ENCODE measurements at regions not wholly inside any gene's neighbourhood (a gene's known extent, or its start where the extent isn't known, plus 50 kb on each side); places are given as distances from the start of the nearest gene placed in this dataset.

DNA sequence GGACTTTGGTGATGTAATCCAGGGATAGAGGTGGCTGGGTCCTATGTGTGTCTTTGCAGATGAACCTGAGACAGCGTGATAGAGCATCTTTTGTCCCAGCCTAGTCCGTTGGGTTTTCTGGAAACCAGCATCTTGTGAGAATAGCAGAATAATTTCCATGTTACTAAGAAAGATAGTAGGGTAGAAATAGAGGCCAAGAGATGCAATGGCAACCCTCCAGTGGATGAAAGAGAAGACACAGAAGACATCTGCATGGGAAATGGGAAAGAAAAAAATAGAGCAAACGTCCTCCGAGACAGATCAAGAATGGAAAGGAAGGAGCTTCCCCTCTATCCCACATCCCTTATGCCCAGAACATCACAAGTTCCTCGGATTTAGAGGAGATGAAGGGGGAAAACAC is 409.3 kb upstream of the TMEM132C start:
- no peak for DNase-seq (ENCODE audit: low read depth in 2 of 2)

DNA sequence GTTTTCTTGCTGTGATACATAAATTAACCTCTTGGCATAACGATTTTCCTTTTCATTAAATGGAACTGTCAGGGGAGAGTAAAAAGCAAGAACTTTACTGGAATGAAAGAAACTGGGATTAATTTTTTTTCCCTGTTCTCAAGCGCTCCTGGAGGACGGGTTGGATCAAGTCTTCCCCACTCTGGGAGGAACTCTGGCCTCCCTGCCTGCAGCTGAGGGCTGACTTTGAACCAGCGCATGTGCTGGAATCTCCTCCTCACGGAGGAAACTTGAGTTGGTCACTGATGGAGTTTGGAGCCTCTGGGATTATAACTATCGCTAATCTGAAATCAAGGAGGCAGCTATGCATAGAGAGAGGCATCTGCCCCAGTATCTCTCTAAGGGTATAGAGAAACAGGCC is 406.4 kb upstream of the TMEM132C start:
- DNase-seq (ENCODE audit: low read depth in 2 of 2): no peak

DNA sequence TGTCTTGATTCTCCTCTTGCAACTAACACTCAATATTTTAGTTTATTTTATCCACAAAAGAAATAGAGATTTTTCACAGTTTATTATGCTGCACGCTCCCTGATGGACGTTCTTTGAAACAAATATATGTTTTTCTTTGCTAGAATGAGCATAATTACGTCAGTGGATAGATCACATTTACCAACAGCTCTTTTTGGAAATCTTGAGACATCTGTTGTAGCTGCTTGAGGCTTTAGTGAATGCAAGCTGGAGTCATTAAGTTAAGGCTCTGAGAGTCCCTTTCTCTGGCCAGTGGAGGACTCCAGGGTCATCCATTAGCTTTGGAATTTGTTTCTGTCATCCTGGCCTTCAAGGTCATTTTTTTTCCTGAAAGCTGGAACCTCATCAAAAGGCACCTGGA is 405.6 kb upstream of the TMEM132C start:
- DNase-seq (ENCODE audit: low read depth in 2 of 2): no peak

DNA sequence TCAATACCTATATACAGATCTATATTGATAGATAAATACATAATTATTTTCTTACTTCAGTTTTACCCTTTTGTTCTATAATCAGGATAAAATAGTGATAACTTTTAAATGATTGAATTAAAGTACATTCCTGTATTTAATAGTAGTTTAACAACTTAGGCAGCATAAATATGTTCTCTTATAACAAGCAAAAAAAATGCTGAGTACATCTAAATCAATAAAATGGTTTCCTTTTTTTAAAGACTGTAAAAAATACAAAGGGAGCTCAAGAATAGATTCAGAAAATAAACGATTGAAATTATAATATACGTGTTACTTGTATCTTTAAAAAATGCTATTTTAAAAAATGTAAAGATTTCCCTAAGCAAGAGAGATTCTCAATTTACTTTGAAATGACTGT is 393.7 kb upstream of the TMEM132C start:
- no peak for DNase-seq (ENCODE audit: low read depth in 2 of 2)

DNA sequence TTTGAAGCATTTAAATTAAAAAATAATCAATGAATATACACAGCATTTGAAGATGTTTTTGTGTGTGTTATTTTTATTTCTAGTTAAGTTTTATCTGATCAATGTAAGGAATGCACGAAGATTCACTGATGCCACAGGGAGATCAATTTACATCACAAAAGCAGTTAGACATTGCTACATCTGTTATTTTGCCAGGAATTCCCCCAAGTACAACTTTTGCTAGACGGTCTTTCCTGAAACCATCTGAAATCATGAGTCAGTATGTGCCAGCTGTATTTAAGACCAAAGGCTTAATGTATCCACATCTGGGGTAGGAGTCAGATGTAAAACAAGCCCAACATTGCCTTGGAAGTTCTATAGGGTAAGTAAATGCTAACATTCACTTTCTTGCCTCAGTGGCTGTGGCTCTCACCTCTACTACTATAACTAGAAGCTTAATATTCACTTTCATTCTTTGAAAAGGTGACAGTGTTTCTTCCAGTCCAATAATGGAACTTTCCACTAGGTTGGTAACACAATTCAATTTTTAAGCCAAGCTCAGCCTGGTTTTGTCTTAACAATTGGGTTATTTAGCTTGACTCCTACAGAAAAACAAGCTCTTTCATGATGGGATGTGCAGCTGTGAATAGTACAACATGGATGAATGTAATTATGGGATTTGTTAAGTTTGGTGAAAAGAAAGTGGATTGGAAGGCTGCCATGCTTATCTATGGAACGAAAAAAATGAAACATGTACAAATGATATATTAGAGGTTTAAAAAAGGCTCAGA is 385.4 kb upstream of the TMEM132C start:
- DNase-seq (ENCODE audit: low read depth in 2 of 2): no peak

DNA sequence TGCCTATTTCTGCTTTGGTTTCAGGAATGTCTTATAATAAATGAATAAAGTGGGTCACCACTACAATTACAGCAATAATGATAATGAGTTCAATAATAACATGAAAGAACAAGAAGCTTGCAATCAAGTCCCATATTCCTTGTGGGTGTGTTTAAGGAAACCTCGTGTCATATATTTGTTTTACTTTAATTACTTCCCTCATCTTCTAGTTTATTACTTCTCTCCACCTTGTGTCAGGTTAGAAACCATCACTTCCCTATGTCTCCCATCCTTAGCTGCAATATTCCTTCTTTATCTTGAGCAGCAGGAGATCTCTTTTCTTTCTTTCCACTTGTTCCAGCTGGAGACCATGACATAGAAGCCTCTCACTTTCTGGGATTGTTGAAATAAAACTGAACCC is 384.0 kb upstream of the TMEM132C start:
- DNase-seq (ENCODE audit: low read depth in 2 of 2): no peak

DNA sequence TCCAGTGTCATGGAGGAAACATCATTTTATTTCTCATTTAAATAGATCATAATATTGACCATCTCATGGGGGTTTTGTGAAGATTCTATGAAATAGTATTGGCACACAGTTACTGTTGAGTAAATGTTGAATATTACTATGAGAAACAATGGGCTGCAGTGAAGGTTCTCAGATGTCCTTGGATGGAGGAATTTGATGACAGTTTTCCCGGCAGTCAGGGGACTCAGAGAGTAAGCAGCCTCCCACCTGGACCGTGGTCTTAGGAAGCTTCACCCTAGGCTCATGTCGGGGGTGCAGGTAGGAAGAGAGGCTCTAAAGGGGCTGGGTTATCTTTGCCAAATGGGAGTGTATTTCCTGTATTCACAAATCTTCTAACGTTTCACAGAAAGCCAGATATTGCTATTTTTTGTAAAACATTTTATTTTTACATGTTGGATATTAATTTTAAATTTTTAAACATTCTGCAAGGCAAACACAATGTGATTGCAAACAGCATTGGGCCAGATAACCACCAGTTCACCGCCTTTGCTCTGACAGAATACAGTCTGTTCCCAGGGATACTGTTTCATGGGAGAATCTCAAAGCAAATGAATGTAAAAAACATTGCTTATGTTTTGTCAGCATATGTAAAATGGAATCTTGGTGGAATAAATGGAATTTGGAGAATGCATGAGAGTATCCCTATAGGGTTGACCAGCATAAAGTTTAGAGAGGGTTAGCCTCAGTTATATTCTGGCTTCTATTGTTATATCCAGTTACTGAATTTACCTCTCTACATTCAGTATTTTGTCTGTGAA is 380.8 kb upstream of the TMEM132C start:
- no peak for DNase-seq (ENCODE audit: low read depth in 2 of 2)

DNA sequence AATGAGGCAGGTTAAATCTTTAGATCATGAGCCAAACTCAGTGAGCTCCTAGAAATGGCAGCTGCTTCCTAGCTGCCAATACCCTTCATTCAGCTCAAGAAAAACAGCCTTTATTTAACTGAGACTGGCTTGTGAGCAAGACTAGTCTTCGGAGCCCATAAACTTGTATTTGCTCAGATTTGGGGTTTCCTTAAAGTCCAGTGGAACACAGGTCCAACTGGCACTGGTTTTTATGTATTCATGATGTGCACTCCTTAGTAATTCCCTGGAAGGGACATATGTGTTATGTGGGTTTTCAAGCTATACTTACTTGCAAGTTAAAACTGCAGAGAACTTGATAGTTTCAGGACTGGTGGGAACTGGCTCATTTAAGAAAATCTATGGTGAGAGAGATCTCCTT is 380.1 kb upstream of the TMEM132C start:
- no peak for DNase-seq (ENCODE audit: low read depth in 2 of 2)

DNA sequence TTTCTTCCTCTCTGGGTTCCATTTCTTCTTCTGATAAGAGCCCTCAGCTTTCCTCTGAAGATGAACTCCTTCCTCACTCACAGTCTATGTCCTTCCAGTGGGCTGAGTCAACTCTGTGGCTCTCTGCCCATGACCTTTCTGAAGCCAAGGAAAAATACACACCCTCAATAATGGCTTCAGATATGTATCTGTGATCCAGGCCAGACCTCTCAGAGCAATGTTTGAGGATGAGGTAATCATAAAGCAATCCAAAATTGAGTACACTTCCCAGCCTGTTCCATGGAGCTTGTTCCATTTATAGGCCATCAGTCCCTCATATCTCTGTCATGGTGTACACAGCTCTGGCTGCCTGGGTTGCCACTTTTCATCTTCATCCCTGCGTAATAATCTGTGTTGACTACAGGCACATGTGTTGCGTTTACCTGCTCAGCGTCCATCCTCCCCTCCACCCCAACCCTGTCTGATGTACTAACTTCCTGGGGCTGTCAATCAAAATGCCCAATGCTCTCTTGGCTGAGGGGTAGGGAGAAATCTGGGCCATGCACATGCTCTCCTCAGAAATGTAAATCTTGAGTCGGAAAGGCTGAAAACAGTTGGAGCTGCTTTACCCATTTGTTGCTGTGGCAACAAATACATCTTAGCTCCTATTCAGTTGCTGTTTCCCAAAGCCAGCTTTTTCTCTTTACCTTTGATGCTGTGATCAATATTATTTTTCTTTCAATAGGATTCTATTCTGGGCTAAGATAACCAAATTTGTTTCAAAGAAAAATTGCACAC is 377.8 kb upstream of the TMEM132C start:
- no peak for DNase-seq (ENCODE audit: low read depth in 2 of 2)

DNA sequence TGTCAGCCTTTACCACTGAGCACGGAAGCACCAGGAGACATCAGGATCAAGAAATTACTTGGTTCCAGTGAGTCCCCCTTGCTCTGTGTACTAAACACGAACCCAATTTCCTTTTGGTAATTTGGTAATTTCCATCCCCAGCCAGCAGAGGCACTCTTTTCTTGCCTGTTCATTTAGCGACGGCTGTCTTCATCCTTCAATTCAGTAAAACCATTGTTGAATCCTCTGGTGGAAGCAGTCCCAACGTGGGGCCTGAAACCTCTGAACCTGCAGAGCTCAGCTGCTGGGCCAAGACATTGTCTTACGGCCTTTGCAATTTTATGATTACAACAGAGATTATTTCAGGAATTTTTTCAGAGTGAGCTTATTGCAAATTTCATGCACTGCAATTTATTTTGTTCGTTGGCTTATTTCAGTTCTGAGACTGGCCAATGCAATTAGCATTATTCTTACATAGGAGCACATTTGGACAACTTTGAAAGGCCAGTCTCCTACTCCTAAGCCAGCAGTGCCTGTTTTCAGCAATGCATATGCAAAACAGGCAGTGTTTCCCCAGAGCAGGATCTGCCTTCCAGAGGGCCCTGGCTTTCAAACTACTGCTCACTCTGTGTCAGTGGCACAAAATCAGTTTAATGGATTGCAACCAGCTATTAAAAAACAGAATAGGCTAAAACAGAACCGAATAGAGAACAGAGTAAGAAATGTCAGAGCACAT is 372.9 kb upstream of the TMEM132C start:
- DNase-seq (ENCODE audit: low read depth in 2 of 2): no peak

DNA sequence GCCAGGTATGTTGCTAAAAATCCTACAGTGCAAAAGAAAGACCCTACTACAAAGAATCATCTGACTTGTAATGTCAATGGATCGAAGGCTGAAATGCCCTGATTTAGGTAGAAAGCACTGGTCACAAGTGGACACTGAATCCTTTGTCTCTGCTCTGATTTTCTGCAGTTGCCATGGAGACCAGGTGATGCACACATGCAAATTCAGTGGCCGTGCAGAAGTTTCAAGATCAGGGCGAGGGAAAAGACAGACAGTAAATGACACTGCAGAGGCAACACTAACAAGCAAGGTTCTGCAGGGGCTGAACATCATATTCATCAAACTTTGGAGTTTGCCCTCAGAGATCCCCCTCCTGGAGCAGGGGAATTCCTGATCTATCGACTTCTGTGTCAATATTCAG is 370.3 kb upstream of the TMEM132C start:
- no peak for DNase-seq (ENCODE audit: low read depth in 2 of 2)

DNA sequence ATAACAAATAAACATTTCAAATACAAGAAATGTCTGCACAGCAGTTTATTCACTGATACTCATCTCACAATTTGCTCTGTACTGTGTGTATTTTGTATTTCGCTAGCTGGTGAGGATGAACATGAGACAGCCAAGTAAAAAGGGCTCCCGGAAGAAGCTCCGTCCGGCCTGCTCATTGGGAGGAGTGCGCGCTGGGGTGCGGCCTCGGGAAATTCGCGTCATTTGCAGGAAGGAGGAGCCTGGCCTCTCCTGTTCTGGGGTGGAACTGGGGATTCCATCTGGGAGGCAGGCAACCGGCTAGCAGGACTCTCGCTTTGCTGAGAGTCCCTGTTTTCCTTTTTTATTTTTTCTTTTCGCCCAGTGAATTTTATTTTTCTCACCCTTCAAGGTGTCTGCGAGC is 368.4 kb upstream of the TMEM132C start:
- DNase-seq (ENCODE audit: low read depth in 2 of 2): no peak

DNA sequence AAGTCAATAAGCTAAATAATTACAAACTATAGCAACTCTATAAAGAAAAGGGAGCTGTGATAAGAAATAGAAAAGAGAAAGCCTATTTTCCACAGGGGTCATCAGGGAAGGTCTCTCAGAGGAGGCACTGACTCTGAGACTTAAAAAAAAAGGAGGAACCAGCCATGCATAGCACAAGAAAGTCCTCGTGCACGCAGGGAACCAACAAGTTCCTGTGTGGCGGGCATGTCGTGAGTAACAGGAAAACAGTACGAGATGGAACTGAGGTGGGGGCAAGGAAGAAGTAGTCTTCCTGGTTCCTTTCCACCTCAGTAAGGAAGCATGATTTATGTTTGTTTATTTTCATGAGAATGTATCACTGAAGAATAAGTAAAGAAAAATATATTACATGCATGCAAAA is 367.0 kb upstream of the TMEM132C start:
- DNase-seq (ENCODE audit: low read depth in 2 of 2): no peak

DNA sequence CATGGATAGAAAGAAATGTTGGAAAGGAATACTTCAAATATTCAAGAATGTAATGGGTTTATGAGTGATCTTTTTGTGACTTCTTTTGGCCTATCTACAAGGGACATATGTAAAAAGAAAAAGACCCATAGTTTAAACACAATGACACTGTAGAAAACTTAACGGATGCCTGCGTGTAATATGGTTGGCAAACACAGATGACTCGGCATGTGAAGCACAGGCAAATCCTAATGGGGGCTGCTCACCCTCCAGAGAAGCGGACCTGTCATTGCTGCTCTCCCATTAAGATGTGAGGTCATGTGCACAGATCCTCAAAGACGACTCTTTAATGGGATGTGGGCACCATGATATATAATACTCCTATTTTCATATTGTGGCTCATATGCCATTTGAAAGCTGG is 366.6 kb upstream of the TMEM132C start:
- DNase-seq (ENCODE audit: low read depth in 2 of 2): no peak

DNA sequence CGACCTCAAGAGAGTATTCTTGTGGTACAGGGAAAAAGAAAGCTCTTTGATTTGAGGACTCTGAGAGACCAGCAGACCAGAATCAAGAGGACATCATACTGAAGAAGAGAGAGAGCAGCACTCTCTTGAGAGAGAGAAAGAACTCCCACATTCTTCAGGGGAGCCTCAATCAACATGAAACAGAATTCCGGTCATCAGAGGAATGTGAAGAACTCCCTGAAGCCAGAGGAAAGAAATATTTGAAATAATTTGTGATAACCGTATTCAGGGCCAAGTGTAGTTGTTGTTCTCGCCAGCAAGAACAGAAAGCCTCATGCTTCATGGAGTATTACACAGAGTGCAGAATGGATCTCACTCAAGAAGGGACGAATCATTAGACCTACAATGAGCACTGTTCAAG is 363.8 kb upstream of the TMEM132C start:
- no peak for DNase-seq (ENCODE audit: low read depth in 2 of 2)

DNA sequence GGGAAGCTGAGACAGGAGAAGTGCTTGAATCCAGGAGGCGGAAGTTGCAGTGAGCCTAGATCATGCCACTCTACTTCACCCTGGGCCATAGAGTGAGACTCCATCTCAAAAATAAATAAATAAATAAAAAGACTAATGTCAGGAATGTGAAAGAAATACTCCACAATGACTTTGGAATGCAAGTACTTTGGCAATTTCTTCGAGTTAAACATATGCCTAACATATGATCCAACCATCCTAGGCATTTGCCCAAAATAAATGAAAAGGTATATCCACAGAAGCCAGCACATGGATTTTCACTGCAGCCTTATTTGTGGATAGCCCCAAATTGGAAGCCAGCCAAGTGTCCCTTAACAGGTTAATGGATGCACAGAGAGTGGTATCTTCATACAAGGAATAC is 357.9 kb upstream of the TMEM132C start:
- DNase-seq (ENCODE audit: low read depth in 2 of 2): no peak

DNA sequence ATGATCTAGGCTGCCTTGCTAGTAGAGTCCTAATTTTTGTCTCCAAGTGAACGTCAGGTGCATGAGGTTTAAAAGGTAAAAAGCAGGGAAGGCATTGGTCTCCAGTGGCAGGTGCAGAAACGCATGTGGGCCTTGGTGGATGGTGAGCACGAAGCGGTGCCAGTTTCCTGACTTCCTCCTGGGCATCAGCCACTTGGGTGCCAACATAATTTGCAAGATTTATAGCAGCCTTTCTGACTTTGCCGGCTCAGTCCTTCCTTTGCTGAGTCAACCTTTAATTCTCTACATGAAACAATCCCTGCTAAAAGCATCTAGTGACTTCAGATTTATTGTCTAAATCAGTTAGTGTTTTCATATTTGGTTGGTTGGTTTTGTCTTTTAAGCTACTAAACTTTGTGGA is 355.7 kb upstream of the TMEM132C start:
- DNase-seq (ENCODE audit: low read depth in 2 of 2): no peak

DNA sequence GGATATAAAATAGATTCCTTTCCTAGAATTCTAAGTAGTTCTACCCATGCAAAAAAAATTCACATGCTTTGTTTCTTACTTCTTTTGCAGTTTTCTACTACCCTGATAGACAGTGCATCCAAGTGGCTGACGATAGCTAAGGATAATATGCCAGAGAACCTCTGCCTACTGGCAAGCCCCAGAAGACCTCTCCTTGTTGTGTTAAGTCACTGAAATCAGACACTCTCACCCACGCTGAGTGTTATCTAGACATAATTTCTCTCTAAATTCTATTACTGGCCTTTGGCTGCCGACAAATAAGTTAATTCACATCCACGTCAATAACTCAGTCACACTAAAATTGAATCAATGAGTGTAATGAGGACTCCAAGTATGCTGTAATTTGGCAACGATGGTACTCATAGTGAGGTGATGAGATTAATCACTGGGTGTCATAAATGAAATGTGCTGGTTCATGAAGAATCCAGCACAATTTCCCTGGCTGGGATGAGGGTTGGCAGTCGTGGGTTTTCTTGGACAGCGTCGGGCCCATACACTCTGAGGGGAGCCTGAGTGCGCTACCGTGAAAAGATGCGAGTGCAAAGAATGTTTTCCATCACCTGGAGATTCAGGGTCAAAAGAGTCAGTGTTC is 354.8 kb upstream of the TMEM132C start:
- DNase-seq (ENCODE audit: low read depth in 2 of 2): no peak

DNA sequence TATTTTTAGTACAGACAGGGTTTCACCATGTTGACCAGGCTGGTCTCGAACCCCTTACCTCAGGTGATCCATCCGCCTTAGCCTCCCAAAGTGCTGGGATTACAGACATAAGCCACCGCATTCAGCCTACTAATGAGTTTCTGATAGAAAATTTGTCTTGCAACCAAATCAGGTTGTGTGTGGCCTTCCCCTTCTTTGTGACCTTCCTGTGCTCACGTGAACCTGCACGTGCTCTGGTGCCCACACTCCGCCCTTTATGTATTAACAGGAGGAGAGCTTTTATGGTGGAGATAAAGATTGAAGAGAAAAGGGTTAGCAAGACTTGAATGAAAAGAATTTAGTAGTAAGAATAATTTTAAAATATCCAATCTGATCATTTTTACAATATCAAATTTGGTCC is 343.5 kb upstream of the TMEM132C start:
- DNase-seq (ENCODE audit: low read depth in 2 of 2): no peak

DNA sequence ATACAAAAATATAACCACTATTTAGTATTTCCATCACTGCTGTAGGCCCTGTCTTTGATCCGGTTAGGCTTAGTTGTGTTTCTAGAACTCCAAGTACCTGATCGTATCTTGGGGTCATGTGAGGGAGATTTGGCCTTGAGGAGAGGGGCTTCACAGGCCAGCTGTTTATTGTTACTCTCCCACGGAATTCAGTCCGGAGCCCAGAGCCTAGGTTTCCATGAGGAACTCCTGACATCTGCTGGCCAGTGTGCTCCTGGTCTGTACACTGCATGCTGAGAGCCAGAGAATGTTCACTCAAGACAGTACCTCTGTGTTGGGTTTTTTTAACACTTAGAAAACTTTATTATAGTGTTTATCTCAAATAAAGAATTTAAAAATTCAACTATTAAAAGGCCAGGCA is 341.0 kb upstream of the TMEM132C start:
- DNase-seq (ENCODE audit: low read depth in 2 of 2): no peak

DNA sequence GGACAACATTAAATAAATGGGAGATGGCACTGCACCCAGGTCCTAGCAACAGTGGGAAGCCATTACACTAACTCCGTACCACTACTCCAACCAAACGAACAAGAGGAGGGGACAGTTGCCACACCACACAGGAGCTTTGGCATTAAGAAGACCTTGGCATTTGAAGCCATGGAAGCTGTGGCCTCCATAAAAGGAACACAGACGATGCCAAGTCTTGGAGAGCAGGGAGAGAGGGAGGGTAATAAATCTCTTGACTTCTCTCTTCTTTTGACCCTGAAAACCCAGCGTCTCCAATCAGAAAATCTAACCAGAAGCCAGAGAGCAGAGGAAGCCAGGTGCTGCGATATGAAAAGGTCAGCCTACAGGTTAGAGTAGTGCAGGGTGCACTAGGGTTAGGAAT is 338.8 kb upstream of the TMEM132C start:
- no peak for DNase-seq (ENCODE audit: low read depth in 2 of 2)
